DMS53 treated with DMSO at 0.1 percent for 48 hours (cell line): ENCODE measurements at regions not wholly inside any gene's neighbourhood (a gene's known extent, or its start where the extent isn't known, plus 50 kb on each side); places are given as distances from the start of the nearest gene placed in this dataset.
A peak's percentile ranks its signal among the peaks of the same experiment; 100 is the strongest.
"Not testable (repeated sequence)": the region's sequence is repeated elsewhere in the genome, so short reads cannot be mapped to it uniquely, and the experiment has no call there.

ENCODE experiments used
- DNase-seq: peaks from one replicate; lab custom pipeline; 2025; ENCODE audit not compliant: unreplicated experiment; lab: John Stamatoyannopoulos, UW

DNA sequence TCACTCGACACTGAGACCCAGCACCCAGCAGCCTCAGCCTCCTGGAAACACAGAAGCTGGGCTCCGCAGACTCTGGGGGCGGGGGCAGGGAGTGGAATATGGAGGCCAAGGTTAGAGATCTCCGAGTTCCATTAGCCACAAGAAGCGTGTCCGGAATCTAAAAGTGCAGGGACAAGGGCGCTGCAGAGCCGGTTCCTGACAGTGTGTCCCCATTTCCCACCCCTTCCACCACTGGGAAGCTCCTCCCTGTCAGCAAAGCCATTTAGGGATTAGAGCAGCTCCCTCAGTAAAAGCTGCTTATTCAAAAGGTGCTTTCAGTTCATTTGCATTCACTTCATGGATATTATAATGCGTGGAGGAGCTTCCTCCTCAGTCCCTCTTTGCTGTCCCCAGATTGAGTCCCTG lies 74.1 kb upstream of the HSPA9 start:
- no peak for DNase-seq

DNA sequence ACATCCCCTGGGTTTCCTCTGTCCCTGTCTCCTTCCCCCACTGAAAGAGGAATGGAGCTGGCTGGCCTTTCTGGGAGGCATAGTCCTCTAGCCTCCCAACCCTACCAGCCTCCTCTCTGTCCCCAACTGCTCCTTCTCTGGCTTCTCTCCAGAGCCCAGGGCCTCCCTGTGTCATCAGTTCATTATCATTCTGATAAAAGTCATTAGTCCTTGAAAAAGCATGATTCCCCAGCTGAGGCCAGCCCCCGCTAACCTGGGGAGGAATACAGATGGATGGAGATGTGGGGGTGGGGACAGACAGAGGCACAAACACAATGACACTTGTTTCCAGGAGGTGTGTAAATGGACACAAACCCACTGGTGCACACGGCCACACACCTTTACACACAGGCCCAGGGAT lies 73.6 kb upstream of the HSPA9 start:
- DNase-seq: no peak

DNA sequence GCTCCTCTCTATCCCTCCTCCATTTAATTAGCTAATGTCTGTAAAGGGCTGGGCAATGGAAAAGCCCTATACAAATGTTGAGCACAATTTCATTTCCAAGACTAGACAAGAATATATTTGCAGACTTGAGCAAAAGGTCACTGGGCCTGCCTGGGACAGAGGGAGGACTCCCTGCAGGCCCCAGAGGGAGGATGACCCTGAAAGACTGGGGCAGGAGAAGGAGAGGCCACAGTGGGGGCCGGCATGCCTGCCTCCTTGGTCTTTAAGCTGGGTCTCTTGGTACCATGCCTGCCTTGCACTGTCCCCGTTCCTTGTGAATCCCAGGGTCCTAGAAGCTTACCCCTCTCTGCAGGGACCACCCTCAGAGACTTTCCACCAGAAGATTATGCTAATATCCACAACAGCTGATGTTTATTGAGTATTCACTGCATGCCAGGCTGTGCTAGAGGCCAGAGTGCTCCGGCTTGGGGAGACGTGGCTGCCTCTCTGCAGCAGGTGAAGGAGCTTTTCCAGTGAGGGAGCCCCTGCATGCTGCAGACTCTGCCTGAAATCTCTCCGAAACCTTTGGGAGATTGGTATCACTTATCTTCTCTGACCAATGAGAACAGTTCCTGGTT lies 72.7 kb upstream of the HSPA9 start:
- no peak for DNase-seq

DNA sequence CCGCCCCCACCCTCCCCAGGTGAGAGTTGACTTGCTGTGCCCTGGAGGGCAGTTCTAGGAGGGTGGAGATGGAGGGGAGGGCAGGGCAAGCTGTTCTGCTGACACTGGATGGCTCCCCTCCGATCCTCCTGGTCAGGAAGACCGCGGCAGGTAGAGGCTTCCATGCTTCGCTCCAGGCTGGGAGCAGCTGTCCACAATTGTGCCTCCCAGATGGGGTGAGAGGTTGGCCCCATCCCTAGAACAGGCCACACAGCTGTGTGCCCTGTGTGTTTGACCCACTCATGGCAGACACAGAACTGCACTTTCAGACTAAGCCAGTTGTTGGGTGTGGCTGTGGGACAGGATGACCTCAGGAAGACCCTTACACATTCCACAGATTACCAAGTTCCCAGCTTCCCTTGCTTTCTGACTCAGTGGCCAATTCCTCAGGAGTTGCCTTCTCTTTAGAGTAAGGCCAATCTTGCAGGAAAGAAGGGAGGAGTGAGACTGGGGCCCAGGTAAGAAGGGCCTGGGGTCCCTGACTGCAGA lies 72.1 kb upstream of the HSPA9 start:
- DNase-seq: no peak

DNA sequence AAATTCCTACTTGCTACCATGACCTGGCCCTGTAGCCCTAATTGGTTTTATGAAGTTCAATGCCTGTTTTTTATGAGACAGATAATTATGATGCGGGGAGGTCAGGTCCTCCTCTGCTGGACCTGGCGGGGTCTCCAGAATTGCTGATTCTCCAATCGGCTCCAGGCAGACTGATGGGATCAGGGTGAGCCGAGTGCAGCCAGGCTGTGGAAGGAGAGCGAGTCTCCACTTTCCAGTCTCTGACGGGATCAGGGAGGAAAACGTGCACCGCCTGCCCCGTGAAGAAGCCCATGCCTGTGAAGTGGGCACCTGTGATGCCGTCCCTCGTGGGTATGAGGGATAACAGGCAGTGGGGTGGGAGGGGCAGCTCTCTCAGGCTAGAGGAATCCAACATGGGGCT lies 71.5 kb upstream of the HSPA9 start:
- DNase-seq: no peak

DNA sequence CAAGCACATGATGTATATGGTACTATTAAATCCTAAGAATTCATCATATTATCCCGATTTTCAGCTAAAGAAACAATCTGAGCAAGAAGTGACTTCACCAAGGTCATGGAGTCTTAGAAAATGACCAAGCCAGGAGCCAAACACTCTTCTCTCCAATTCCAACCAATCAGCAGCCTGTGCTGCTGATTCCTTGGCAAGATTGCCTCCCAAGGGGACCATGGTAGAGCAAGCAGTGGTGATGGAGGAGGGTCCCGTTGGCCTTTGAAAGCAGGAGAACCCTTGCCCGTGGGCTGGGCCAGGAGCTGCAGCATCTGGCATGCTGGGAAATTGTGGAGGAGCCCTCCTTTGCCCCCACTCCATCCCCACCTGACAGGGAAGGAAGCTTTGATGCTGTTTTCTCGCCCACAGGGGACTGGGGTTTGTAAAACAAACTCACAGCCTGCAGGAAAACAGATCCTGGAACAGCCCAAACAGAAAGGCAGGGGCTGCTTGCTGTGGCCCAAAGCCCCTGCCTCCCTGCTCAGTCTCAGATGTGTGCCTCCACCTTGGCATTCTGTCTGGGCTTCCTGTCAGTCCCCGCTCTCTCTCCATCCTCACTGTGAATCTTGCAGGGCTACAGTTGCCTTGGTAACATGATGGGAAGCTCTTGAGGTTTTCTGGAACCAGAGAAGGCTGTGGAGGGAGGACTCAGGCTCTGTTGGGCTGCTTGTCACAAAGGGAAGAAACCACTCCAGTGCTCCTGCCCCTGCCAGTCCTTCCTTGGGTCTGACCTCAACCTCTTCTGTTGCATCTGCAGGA lies 70.8 kb upstream of the HSPA9 start:
- no peak for DNase-seq

DNA sequence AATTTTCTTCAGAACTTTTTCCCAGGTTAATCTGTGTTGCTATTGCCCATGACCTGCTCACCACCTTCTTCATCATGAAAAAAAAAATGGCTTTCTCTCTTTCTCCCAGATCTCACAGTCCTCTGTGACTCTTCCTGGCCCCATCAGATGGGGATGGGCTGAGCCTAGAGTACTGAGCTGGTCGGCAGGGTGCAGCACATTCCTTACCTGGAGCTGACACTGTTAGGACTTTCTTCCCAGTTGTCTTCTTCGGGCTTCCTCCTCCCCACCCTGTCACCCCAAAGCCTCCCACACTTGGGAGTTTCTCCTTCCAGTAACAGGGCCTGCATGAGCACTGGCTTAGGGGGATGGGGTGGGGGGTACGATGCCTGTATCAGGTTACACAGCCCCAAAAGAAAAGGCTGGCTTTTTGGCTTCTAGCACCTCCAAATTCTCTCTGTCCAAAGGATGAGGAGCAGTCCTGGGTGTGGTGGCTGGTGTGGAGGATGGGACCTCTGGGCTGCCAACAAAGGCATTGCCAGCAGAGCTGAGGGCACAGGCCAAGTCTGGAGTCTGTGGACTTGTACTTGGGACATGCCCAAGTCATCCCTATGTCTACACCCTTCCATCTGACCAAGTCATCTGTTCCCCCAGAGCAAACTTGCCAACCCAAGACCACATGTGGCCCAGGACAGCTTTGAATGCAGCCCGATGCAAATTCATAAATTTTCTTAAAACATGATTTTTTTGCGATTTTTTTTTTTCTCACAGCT lies 68.0 kb upstream of the HSPA9 start:
- DNase-seq: no peak

DNA sequence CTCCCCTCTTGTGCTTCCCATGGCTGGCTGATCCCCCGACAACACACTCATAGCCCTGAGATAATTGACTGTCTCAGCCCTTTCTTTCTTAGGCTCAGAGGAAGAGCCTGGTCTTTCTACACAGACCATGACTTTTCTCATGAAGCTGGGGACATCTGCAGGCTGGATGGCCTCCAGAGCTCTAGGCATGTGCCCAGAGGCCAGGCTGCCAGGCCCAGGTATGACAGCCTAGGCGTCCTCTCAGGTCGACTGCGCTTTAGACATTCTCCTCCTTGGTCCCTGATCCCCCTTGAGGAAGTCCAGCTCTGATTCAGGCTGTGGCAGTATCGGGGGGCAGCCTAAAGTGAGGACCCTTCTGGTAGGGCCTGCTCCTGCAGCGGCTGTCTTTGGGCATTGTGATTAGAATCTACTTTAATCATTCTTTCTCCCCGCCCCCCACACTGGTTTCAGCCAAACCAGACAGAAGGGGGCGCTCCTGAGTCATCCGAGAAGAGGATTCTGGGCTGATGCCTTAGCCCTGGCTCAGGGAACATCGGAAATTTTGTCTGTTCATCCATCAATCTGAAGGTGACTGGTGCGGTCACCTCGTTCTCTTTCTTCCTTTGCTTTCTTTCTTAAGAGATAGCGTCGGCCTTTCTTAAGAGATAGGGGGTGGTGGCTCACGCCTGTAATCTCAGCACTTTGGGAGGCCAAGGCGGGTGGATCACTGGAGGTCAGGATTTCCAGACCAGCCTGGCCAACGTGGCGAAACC lies 66.5 kb upstream of the HSPA9 start:
- peak; percentile 53 for DNase-seq

DNA sequence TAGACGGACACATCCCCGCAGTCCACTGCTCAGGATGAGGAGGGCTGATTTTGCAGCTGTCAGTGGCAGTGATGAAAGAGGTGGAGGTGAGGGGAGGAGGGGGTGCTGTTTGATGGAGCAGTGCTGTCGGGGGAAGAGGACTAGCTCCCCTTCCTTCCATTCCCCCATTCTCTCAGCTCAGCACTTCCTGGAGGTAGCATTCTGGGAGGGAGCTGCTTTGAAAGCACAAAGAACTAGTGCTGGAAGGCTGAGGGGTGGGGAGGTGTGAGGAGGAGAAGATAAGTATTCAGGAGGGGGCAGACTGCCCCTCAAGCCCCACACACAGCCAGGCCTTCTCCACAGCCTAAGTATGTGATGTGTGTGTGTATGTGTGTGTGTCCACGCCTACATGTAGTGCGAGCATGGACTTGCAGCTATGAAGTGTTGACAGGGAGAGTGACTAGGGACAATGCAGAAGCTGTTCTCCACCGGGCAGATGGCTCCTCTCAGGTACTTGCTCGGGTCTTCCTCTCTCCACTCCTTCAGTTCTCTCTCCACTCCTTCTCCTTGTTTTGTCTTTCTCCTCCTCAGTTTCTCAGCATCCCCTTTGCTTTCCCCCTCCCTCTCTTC lies 65.5 kb upstream of the HSPA9 start:
- no peak for DNase-seq

DNA sequence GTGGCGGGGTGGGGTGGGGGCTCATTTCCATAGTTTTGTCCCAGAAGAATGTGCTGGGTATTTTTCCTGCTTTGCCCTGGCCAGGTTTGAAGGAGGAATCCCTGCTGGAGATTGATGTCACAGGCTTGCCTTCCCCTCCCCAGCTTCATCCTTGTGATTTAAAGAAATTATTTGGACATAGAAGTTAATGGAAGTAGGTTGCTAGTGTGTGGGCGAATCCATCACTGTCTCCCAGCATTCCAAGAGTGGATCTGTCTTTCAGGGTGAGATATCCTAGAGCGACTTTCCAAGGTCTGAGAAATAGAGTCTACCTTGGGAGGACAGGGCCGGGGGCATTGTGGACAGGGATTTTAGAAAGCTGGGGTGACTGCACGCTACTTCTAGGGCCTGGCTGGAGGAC lies 64.9 kb upstream of the HSPA9 start:
- no peak for DNase-seq

DNA sequence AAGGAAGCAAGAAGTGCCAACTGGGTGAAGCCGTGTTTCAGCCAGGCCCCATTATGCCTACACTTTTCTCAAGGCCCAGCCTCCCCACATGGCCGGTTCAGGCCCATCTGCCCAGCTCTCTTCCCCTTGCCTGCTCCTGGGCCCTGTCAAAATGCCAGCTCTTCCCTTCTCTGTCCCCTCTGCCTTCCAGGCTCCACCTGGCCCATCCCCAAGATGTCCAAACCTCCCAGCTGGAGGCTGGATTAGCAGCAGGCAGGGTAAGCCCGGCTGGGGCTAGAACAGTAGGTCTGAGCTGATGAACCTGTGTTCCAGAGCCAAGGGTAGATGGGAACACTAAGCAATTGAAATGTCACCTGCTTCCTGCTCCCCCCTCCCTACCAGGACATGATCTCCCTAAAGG lies 64.1 kb upstream of the HSPA9 start:
- DNase-seq: no peak

DNA sequence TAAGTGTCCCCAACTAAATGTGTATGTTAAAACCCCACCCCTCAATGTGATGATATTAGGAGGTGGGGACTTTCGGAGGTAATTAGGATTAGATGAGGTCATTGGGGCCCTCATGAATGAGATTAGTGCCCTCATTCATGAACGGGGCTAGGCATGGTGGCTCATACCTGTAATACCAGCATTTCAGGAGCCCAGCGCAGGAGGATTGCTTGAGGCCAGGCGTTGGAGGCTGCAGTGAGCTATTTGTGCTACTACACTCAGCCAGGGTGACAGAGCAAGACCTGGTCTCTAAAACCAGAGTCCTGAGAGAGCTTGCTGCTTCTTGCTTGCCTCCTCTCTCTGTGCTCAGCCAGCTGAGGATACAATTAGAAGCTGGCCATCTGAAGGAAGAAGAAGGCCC lies 62.1 kb upstream of the HSPA9 start:
- no peak for DNase-seq

DNA sequence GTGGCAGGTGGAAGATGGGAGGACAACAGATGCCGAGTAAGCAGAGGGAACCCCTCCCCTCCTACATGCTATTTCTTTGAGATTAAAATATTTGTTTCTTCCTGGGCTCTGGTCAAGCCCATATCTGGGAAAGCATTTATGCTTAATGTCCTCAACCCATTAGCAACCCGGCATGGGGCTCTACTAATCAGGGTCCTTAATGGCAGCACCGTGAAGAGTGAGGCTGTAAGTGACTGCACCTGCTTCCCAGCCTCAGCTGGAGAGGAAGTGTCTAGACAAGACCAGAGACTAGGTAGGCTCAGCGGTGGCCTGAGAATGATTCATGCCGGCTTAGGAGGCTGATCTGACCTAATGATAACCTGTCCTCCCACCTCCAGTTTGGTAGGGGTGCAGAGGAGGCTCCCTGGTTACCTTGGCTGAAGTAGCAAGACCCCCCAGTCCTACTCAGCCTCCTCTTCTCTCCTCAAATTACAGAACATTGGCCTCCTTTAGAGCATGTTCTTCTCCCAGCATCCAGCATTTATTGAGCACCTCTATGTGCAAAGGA lies 61.3 kb upstream of the HSPA9 start:
- DNase-seq: no peak

DNA sequence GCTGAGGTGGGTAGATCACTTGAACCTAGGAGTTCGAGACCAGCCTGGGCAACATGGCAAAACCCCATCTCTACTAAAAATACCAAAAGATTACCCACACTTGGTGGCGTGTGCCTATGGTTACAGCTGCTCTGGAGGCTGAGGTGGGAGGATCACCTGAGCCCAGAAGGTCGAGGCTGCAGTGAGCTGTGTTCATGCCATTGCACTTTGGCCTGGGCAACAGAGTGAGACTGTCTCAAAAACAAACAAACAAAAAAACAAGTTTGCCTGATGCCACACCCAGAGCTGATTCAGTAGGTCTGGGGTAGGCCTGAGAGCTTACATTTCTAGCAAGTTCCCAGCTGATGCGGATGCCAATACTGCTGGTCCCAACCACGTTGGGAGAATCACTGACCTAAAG lies 60.5 kb upstream of the HSPA9 start:
- DNase-seq: no peak

DNA sequence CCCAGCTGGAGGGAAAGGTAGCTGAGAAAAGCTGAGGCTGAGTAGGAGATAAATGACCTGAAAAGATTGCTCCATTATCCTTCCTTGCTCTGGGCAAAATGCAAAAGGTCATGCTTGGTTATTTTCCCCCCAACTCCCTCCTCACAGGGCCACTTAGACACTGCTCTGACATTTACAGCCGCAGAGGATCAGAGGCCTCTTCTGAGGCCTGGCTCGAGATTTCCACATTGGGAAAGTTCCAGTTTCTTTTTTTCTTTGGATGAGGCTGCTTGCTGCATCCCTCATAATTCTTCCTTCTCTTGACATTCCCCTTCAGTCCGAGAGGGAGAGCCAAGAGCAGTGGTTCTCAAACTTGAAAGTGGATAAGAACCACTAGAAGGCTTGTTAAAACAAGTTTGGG lies 60.1 kb upstream of the HSPA9 start:
- no peak for DNase-seq

DNA sequence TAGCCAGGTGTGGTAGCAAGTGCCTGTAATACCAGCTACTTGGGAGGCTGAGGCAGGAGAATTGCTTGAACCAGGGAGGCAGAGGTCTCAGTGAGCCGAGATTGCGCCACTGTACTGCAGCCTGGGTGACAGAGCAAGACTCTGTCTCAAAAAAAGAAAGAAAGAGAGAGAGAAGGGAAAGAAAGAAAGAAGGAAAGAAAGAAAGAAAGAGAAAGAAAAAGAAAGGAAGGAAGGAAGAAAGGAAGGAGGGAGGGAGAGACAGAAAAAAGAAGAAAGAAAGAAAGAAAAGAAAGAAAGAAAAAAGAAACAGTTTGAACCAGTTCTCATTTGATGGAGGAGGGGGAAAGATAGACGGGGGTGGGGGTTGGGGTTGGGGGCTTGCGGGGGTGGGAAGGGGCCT lies 59.6 kb upstream of the HSPA9 start:
- DNase-seq: not testable (repeated sequence)

DNA sequence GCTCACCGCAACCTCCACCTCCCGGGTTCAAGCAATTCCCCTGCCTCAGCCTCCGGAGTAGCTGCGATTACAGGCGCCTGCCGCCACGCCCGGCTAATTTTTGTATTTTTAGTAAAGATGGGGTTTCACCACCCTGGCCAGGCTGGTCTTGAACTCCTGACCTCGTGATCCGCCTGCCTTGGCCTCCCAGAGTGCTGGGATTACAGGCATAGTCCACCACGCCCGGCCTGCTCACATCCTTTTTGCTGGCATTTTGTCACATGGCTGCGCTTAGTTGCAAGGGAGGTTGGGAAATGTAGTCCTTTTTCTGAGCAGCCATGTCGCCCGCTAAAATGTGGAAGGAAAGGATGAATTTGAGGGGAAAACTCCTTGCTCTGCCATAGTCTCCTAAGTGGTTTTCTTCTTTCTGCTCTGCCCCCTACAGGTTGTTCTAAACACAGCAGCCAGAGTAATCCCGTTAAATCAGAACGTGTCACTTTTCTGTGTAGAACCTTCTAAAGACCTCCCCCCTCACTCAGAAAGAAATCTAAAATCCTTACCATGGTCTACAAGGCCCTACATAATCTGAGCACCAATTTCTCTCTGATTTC lies 57.8 kb upstream of the HSPA9 start:
- DNase-seq: peak; percentile 63

DNA sequence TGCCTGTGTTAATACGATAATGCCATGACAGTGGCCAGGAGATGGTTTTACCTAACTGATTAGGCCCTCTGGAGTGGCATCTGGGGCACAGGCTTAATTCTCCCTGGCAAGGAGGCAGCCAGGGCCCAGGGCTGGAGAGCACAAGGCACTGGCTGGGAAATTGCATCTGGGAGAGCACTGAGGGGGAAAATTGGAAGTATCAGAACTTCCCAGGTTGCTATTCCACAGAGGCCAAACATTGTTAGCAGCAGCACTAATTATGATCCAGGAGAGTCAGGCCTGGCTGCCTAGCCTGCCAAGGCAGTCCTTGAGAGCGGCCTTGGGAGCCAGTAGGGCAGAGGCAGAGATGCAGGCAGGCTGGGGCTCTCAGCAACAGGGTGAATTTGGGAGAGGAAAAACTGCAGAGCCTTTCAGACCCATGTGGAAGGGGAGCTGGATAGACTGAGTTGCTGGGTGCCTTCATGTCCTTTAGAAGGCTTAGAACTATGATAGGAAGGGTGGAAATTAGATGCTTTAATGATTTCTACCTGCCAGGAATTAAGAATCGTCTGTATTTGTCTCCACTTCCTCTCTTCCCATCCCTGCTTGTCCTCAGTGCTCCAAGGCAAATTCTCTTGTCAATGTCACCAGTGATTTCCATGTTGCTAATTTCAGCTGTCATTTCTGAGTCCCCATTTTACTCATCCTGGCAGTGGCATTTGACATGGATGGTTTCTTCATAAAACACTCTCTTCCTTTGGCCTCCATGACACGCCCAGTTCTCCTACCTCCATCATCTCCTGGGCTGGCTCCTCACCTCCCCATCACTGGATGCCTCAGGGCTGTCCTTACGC lies 56.1 kb upstream of the HSPA9 start:
- DNase-seq: no peak

DNA sequence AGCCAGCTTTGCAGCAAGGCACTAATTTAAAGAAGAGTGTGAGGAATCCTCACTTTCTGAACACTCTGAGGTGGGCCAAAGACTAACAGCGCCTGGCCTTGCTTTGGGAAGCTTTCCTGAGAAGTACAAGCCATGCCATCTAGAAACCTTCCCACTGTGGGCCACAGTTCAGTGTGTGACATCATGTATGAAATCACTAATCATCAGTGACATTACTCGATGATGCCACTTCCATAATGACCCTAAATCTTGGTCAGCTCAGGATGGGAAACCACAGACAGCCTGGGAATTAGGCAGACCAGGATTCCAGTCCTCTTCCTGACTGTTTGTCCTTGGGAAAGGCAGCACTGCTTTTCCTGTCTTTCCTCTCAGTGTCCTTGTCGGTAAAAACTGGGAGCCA lies 54.2 kb upstream of the HSPA9 start:
- no peak for DNase-seq
